Osteocyte (in vitro differentiated cells): ENCODE measurements at regions not wholly inside any gene's neighbourhood (a gene's known extent, or its start where the extent isn't known, plus 50 kb on each side); places are given as distances from the start of the nearest gene placed in this dataset.
"Not testable (repeated sequence)": the region's sequence is repeated elsewhere in the genome, so short reads cannot be mapped to it uniquely, and the experiment has no call there.

ENCODE experiments used
- DNase-seq: peaks from one replicate; pipeline ENCODE4 v3.0.0; 2021; ENCODE audit warnings: mixed read lengths; ENCODE audit not compliant: unreplicated experiment; ENCODE audit errors: extremely low spot score
- H3K27ac Mint-ChIP-seq: one replicate; pipeline ENCODE4 v1.8.0; 2021; ENCODE audit warnings: mild to moderate bottlenecking, mixed read lengths; ENCODE audit not compliant: unreplicated experiment
- H3K27me3 Mint-ChIP-seq: one replicate; pipeline ENCODE4 v1.8.0; 2021; ENCODE audit warnings: mixed read lengths; ENCODE audit not compliant: unreplicated experiment
- H3K36me3 Mint-ChIP-seq: one replicate; pipeline ENCODE4 v1.8.0; 2021; ENCODE audit warnings: mixed read lengths; ENCODE audit not compliant: unreplicated experiment
- H3K4me1 Mint-ChIP-seq: one replicate; pipeline ENCODE4 v1.8.0; 2021; ENCODE audit warnings: mixed read lengths; ENCODE audit not compliant: unreplicated experiment
- H3K4me3 Mint-ChIP-seq: one replicate; pipeline ENCODE4 v1.8.0; 2021; ENCODE audit warnings: mild to moderate bottlenecking, moderate library complexity, mixed read lengths; ENCODE audit not compliant: unreplicated experiment
- H3K9me3 Mint-ChIP-seq: one replicate; pipeline ENCODE4 v1.8.0; 2021; ENCODE audit warnings: mixed read lengths; ENCODE audit not compliant: unreplicated experiment
- CTCF ChIP-seq: fragments of 200-600 bp; sonication (generic); IDR thresholded peaks from 2 replicates; pipeline ENCODE4 v1.5.0; 2021; ENCODE audit warnings: antibody characterized with exemption, mild to moderate bottlenecking, moderate library complexity

GRCh38 chr5:155807884-155808576 is 518.9 kb upstream of the SGCD start:
- H3K36me3 Mint-ChIP-seq: no peaks in the 10 kb centered on the region
- DNase-seq: no peak
- H3K9me3 Mint-ChIP-seq: peaks cover 8% of the 10 kb centered on the region
- no peaks in the 10 kb centered on the region for H3K4me1 Mint-ChIP-seq
- H3K27me3 Mint-ChIP-seq: no peaks in the 10 kb centered on the region
- no peak overlapping the region for H3K4me3 Mint-ChIP-seq
- no peak for TF ChIP-seq CTCF
- H3K27ac Mint-ChIP-seq: no peak overlapping the region

- Mint-ChIP-seq H3K9me3 (peaks cover 5% of the 10 kb centered on the region), H3K4me1 (no peaks in the 10 kb centered on the region), H3K4me3 (no peak overlapping the region), H3K36me3 (no peaks in the 10 kb centered on the region), H3K27ac (no peak overlapping the region), H3K27me3 (no peaks in the 10 kb centered on the region)
- TF ChIP-seq CTCF: no peak
- DNase-seq: no peak
Measured at GRCh38 chr5:155815248-155815647, 511.7 kb upstream of the SGCD start.

DNA sequence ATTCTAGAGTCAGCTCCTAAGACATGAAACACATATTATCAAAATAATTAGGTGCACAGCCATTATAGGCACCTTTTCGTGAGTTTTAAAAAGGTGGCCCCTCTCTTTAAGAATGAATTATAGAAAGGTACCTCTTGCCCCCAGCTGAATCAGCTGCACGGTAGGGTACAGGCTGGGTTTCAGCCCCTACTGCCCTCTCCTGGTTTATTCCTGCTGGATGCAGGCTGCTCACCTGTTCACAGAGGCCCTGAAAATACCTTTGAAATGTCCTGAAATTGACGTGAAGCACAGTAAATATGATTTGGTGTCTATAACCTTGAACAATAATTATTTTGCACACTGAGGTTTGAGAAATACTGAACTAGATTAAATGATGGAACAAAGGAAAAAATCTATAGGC is 504.8 kb upstream of the SGCD start:
- no peak overlapping the region for H3K4me3 Mint-ChIP-seq
- no peak overlapping the region for H3K27ac Mint-ChIP-seq
- no peaks in the 10 kb centered on the region for H3K27me3 Mint-ChIP-seq
- DNase-seq: no peak
- H3K9me3 Mint-ChIP-seq: no peaks in the 10 kb centered on the region
- H3K36me3 Mint-ChIP-seq: no peaks in the 10 kb centered on the region
- no peak for TF ChIP-seq CTCF
- H3K4me1 Mint-ChIP-seq: no peaks in the 10 kb centered on the region

GRCh38 chr5:155826611-155827507 is 500.1 kb upstream of the SGCD start:
- Mint-ChIP-seq H3K9me3 (no peaks in the 10 kb centered on the region), H3K27me3 (no peaks in the 10 kb centered on the region), H3K4me3 (no peak overlapping the region), H3K36me3 (no peaks in the 10 kb centered on the region), H3K27ac (no peak overlapping the region), H3K4me1 (no peaks in the 10 kb centered on the region)
- no peak for TF ChIP-seq CTCF
- DNase-seq: no peak

DNA sequence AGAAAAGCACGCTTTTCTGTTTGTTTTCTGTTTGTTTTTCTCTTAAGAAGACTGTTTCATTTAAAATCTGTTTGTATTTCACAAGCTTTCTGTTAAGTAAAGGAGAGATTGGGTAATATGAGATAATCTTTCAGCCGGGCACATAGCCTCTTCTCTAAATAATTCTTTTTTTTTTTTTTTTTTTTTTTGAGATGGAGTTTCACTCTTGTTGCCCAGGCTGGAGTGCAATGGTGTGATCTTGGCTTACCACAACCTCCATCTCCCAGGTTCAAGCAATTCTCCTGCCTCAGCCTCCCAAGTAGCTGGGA is 499.5 kb upstream of the SGCD start:
- H3K27ac Mint-ChIP-seq, H3K9me3 Mint-ChIP-seq, DNase-seq, H3K27me3 Mint-ChIP-seq, H3K4me3 Mint-ChIP-seq, H3K4me1 Mint-ChIP-seq, H3K36me3 Mint-ChIP-seq: not testable (repeated sequence)
